ENCODE measurements at regions not wholly inside any gene's neighbourhood (a gene's known extent, or its start where the extent isn't known, plus 50 kb on each side); places are given as distances from the start of the nearest gene placed in this dataset.

- TF ChIP-seq CTCF (IDR thresholded peaks at IDR 0.05) = no peak
- no peak for TF ChIP-seq EP300 (IDR thresholded peaks at IDR 0.05)
- TF ChIP-seq POLR2A (IDR thresholded peaks at IDR 0.05; ENCODE audit: low read depth) = no peak
- TF ChIP-seq POLR2AphosphoS5 (IDR thresholded peaks at IDR 0.05) = no peak
Measured at GRCh38 chr3:64995857-64996551, 308.2 kb upstream of the ADAMTS9 start.
